ENCODE measurements at regions not wholly inside any gene's neighbourhood (a gene's known extent, or its start where the extent isn't known, plus 50 kb on each side); places are given as distances from the start of the nearest gene placed in this dataset.

- CTCF ChIA-PET = interaction anchor here (1.5 kb wide), 1 partner anchor 16 kb away, joined by 3 read pairs; no protein-coding TSS in a partner anchor
- POLR2A ChIA-PET = no interaction called here
- DNase-seq (ENCODE audit: low read depth, low spot score) = no peak
- no peak overlapping the region for H3K4me3 ChIP-seq (ENCODE audit: low read depth, low read length)
- TF ChIP-seq CTCF (IDR thresholded peaks at IDR 0.05; ENCODE audit: insufficient read depth, low read length, missing control alignments) = no peak
These were observed 183.7 kb upstream of the AUTS2 start for GRCh38 chr7:69414555-69414954.

- no peak for DNase-seq (ENCODE audit: low read depth, low spot score)
- no peak overlapping the region for H3K4me3 ChIP-seq (ENCODE audit: low read depth, low read length)
- TF ChIP-seq CTCF (IDR thresholded peaks at IDR 0.05; ENCODE audit: insufficient read depth, low read length, missing control alignments) = no peak
- ChIA-PET POLR2A (interaction anchor here (0.6 to 0.7 kb wide), 2 partner anchors 24 to 1118 kb away, joined by 3 read pairs; no protein-coding TSS in a partner anchor), CTCF (interaction anchor here (0.9 to 1.6 kb wide), 3 partner anchors 10 to 19 kb away, joined by 3 to 6 read pairs (median 3); no protein-coding TSS in a partner anchor)
These were observed 179.2 kb upstream of the AUTS2 start for GRCh38 chr7:69418869-69419670.

GRCh38 chr7:69419934-69420333, 178.3 kb upstream of the AUTS2 start:
- DNase-seq (ENCODE audit: low read depth, low spot score) = no peak
- no peak overlapping the region for H3K4me3 ChIP-seq (ENCODE audit: low read depth, low read length)
- POLR2A ChIA-PET = interaction anchor here (0.6 kb wide), 1 partner anchor 24 kb away, joined by 3 read pairs; no protein-coding TSS in a partner anchor
- CTCF ChIA-PET = interaction anchor here (1.4 kb wide), 1 partner anchor 11 kb away, joined by 3 read pairs; no protein-coding TSS in a partner anchor
- TF ChIP-seq CTCF (IDR thresholded peaks at IDR 0.05; ENCODE audit: insufficient read depth, low read length, missing control alignments) = no peak

- H3K4me3 ChIP-seq (ENCODE audit: low read depth, low read length) = no peak overlapping the region
- POLR2A ChIA-PET = no interaction called here
- CTCF ChIA-PET = no interaction called here
- no peak for TF ChIP-seq CTCF (IDR thresholded peaks at IDR 0.05; ENCODE audit: insufficient read depth, low read length, missing control alignments)
- no peak for DNase-seq (ENCODE audit: low read depth, low spot score)
These were observed 175.7 kb upstream of the AUTS2 start for GRCh38 chr7:69422574-69422985.

- POLR2A ChIA-PET = no interaction called here
These were observed 171.6 kb upstream of the AUTS2 start for GRCh38 chr7:69426705-69427104.

More at GRCh38 chr7:69426705-69427104, 171.6 kb upstream of the AUTS2 start:
- CTCF ChIA-PET = no interaction called here
- no peak for TF ChIP-seq CTCF (IDR thresholded peaks at IDR 0.05; ENCODE audit: insufficient read depth, low read length, missing control alignments)
- no peak for DNase-seq (ENCODE audit: low read depth, low spot score)
- H3K4me3 ChIP-seq (ENCODE audit: low read depth, low read length) = no peak overlapping the region
